ENCODE measurements at regions not wholly inside any gene's neighbourhood (a gene's known extent, or its start where the extent isn't known, plus 50 kb on each side); places are given as distances from the start of the nearest gene placed in this dataset.

- no peak overlapping the region for H3K9ac ChIP-seq (ENCODE audit: extremely low read depth, insufficient read length, low read length)
- peak overlapping the region; percentile 65 for H2AFZ ChIP-seq (ENCODE audit: low read length)
- H4K8ac ChIP-seq (replicated peaks; ENCODE audit: insufficient read length, low read depth, low read length) = no peak overlapping the region
- no peaks in the 10 kb centered on the region for H3K79me1 ChIP-seq (ENCODE audit: insufficient read depth, low read depth, low read length, poor library complexity, severe bottlenecking)
- Mint-ChIP-seq H3K9me3 (no peaks in the 10 kb centered on the region), H3K36me3 (ENCODE audit: insufficient read depth in 1 of 3, low read depth in 3 of 3) (no peaks in the 10 kb centered on the region), H3K27ac (no peak overlapping the region), H3K4me3 (peak overlapping the region in 1 of 2 experiments; percentile 41; a peak in 2 of 5 replicates), H3K4me1 (peaks cover 6 to 7% of the 10 kb centered on the region in 2 experiments; a peak in 3 of 4 replicates), H3K27me3 (ENCODE audit: low read depth) (peaks cover 9% of the 10 kb centered on the region)
- H3K23ac ChIP-seq (ENCODE audit: insufficient read length, low read depth, low read length) = no peak overlapping the region
- H2BK12ac ChIP-seq (ENCODE audit: insufficient read length, low read depth, low read length) = no peak overlapping the region
- no peak overlapping the region for H2BK20ac ChIP-seq (ENCODE audit: low read depth, low read length, poor library complexity, severe bottlenecking)
- no peaks in the 10 kb centered on the region for H4K20me1 ChIP-seq (ENCODE audit: control insufficient read depth, insufficient read depth, insufficient read length)
- peak overlapping the region; percentile 88 for H3K14ac ChIP-seq (ENCODE audit: insufficient read depth, low read length)
- H3K79me2 ChIP-seq (ENCODE audit: insufficient read depth, low read length) = no peaks in the 10 kb centered on the region
- peak overlapping the region; percentile 71 for H3K18ac ChIP-seq (ENCODE audit: insufficient read length, low read depth, low read length)
- peak; percentile 89 for TF ChIP-seq CTCF (conservative IDR thresholded peaks at IDR 0.05)
- no peak overlapping the region; the same call in 1 of the 2 replicates for H2BK15ac ChIP-seq (ENCODE audit: low read depth, low read length)
- no CpG with 5 or more reads among the region's 46 CpGs for WGBS (ENCODE audit: extremely low coverage, insufficient read length, low lambda C conversion rate)
- no peak overlapping the region for H2BK120ac ChIP-seq (ENCODE audit: low read depth, low read length, poor library complexity, severe bottlenecking)
- peak overlapping the region; percentile 22 for H4K5ac ChIP-seq (ENCODE audit: insufficient read length, low read depth, low read length)
- H3T11ph ChIP-seq (ENCODE audit: low read length) = no peak overlapping the region
- no peak overlapping the region for H3K4ac ChIP-seq (ENCODE audit: low read depth, low read length)
- H3K27ac ChIP-seq (ENCODE audit: insufficient read length, low read depth, low read length) = no peak overlapping the region
- H3K23me2 ChIP-seq (ENCODE audit: insufficient read length, low read depth, low read length, poor library complexity, severe bottlenecking) = peaks cover 2% of the 10 kb centered on the region
- no peak overlapping the region for H4K91ac ChIP-seq (ENCODE audit: insufficient read length, low read depth, low read length)
- H3K9me3 ChIP-seq (ENCODE audit: control insufficient read depth, low read depth, low read length) = no peaks in the 10 kb centered on the region
- no peaks in the 10 kb centered on the region; the same call in 1 of the 2 replicates for H3K4me1 ChIP-seq (ENCODE audit: insufficient read depth, low read length)
- peak overlapping the region; percentile 13 for H3K4me2 ChIP-seq (ENCODE audit: insufficient read depth, insufficient read length, low read length)
- no peak overlapping the region for H2AK5ac ChIP-seq (ENCODE audit: insufficient read length, low read length)
- no peak overlapping the region for H2BK5ac ChIP-seq (ENCODE audit: insufficient read length, low read length)
- no peak overlapping the region for H3K56ac ChIP-seq (ENCODE audit: insufficient read length, low read depth, low read length)
- DNase-seq = peak; percentile 79
- H3K27me3 ChIP-seq (ENCODE audit: insufficient read depth, low read length) = no peaks in the 10 kb centered on the region
These were observed 118.7 kb downstream of the VAPA start for GRCh38 chr18:10032331-10033015.

Measured in H9 (cell line).